ENCODE measurements at regions not wholly inside any gene's neighbourhood (a gene's known extent, or its start where the extent isn't known, plus 50 kb on each side); places are given as distances from the start of the nearest gene placed in this dataset.

DNA sequence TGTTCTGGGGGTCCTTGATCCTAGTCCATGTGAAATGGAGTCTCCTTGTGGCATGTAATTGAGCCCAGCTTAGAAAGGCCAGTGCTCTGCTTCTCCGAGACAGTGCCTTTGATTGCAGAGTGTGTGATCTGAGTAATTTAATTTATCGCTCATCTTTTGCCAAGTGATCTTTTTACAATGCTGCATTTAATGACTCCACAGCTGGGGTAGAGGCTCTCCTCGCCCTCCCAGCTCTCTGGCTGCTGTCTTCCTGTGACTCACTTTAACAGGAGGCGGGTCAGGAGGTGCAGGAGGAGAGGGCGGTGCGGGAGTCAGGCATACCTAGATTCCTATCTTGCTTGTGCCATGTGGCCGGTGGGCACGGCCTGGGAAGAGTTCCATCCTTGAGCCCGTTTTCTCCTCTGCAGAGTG is 113.4 kb upstream of the FOXF1 start:
- TF ChIP-seq, protein P1, sequence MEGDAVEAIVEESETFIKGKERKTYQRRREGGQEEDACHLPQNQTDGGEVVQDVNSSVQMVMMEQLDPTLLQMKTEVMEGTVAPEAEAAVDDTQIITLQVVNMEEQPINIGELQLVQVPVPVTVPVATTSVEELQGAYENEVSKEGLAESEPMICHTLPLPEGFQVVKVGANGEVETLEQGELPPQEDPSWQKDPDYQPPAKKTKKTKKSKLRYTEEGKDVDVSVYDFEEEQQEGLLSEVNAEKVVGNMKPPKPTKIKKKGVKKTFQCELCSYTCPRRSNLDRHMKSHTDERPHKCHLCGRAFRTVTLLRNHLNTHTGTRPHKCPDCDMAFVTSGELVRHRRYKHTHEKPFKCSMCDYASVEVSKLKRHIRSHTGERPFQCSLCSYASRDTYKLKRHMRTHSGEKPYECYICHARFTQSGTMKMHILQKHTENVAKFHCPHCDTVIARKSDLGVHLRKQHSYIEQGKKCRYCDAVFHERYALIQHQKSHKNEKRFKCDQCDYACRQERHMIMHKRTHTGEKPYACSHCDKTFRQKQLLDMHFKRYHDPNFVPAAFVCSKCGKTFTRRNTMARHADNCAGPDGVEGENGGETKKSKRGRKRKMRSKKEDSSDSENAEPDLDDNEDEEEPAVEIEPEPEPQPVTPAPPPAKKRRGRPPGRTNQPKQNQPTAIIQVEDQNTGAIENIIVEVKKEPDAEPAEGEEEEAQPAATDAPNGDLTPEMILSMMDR (IDR thresholded peaks at IDR 0.05), result no peak
- no peak for TF ChIP-seq POLR2A (IDR thresholded peaks at IDR 0.05)
